Tongue (tissue), 2 donors: ENCODE measurements at regions not wholly inside any gene's neighbourhood (a gene's known extent, or its start where the extent isn't known, plus 50 kb on each side); places are given as distances from the start of the nearest gene placed in this dataset. TPM values are rescaled to one million over a fixed set of nuclear protein-coding genes. Genes with fewer than 3 reads are reported as not detected.

Experiments used
- DNase-seq: peaks from one replicate; pipeline ENCODE4 v3.0.0-alpha.2; 2015
- small RNA-seq: library from RNA; depleted of rRNA; stranded (forward); fragments of <200 nt; gene quantifications from one replicate; pipeline ENCODE3, GENCODE V24; 2014; ENCODE audit warnings: low replicate concordance

DNA sequence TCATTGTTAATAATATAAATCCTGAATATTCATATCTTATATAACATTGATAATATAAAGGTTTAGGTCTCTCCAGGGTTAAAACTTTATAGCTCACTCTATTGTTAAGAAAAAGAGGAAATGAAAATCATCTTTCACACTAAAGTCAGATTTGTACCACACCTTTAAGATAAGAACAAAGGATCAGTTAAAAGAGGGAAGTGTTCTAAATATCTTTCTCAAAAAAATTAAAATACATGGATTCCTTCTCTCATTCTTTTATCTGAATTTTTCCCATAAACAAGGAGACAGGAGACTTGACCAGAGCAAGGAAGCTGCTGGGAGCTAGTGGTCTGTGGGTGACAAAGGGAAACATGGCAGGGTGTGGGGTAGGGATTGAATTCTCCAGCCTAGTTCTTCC is 323.0 kb upstream of the CPXCR1 start:
- no peak for DNase-seq

- no peak for DNase-seq
Observed at GRCh38 chrX:88424541-88424940, 322.5 kb upstream of the CPXCR1 start.

GRCh38 chrX:88425739-88426138 is 321.3 kb upstream of the CPXCR1 start:
- peak; percentile 8 for DNase-seq

- no peak for DNase-seq
Observed at GRCh38 chrX:88437563-88437962, 309.5 kb upstream of the CPXCR1 start.

DNA sequence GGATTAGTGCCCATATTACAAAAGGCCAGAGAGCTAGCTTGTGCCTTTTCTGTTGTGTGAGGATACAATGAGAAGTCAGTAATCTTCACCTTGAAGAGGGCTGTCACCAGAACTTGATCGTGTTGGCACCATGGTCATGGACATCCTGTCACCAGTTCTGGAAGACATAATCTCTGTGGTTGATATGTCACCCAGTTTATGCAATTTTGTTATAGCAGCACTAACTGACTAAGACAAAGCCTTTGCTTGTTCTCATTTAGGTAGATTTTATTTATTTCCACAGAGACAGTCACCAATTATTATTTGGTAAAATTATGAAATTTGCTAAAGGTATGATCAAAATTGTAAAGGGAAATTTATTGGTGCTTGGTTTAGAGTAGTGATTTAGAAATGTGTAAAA is 308.8 kb upstream of the CPXCR1 start:
- no peak for DNase-seq

GRCh38 chrX:88439935-88440334 is 307.1 kb upstream of the CPXCR1 start:
- no peak for DNase-seq

Small RNA genes in the stretch of these regions (small RNA-seq; reads per million reads assigned to genes)
- gene AL929325.1 (not detected), gene RF01225 (not detected)
